ENCODE measurements at regions not wholly inside any gene's neighbourhood (a gene's known extent, or its start where the extent isn't known, plus 50 kb on each side); places are given as distances from the start of the nearest gene placed in this dataset.

GRCh38 chr14:101473795-101474562 is 87.3 kb upstream of the DIO3 start:
- TF ChIP-seq BHLHE40 (IDR thresholded peaks at IDR 0.05; ENCODE audit: low read depth, low read length), result no peak
- no peak for TF ChIP-seq RCOR1 (IDR thresholded peaks at IDR 0.05; ENCODE audit: insufficient replicate concordance, low read length)
- no peak for TF ChIP-seq ELK1 (IDR thresholded peaks at IDR 0.05; ENCODE audit: borderline replicate concordance, low read depth, low read length)
- TF ChIP-seq RFX5 (IDR thresholded peaks at IDR 0.05; ENCODE audit: low read depth, low read length), result no peak
- no peak for TF ChIP-seq CTCF (conservative IDR thresholded peaks at IDR 0.05; ENCODE audit: low read depth, low read length)
- no peak for TF ChIP-seq MAFK (IDR thresholded peaks at IDR 0.05; ENCODE audit: low read depth, low read length)
- no peak for TF ChIP-seq POLR2A (IDR thresholded peaks at IDR 0.05; ENCODE audit: low read depth, low read length)
- TF ChIP-seq RAD21 (IDR thresholded peaks at IDR 0.05; ENCODE audit: low read length), result no peak
- TF ChIP-seq SMC3 (IDR thresholded peaks at IDR 0.05; ENCODE audit: low read depth, low read length), result no peak
- TF ChIP-seq MXI1 (IDR thresholded peaks at IDR 0.05; ENCODE audit: borderline replicate concordance, low read depth, low read length), result no peak
- TF ChIP-seq USF2 (IDR thresholded peaks at IDR 0.05; ENCODE audit: low read depth, low read length), result no peak
- no peak for TF ChIP-seq FOS (IDR thresholded peaks at IDR 0.05; ENCODE audit: low read depth, low read length)
- TF ChIP-seq CEBPB (IDR thresholded peaks at IDR 0.05; ENCODE audit: low read depth, low read length), result no peak
- no peak for TF ChIP-seq NFE2L2 (IDR thresholded peaks at IDR 0.05; ENCODE audit: low read depth, low read length)
- TF ChIP-seq MAZ (IDR thresholded peaks at IDR 0.05; ENCODE audit: borderline replicate concordance, low read depth, low read length), result no peak
- no peak for TF ChIP-seq CHD1 (IDR thresholded peaks at IDR 0.05; ENCODE audit: low read depth, low read length)
- no TSS peak for BruUV-seq (replicated peaks)
- Histone ChIP-seq H3K56ac (ENCODE audit: extremely low read depth, insufficient read depth, low read length) (no peak overlapping the region), H3K27me3 (ENCODE audit: control insufficient read depth, insufficient read depth, low read length) (no peaks in the 10 kb centered on the region; the same call in 1 of the 2 replicates), H3K14ac (replicated peaks; ENCODE audit: low read depth, low read length) (no peak overlapping the region), H3K9me3 (ENCODE audit: control insufficient read depth, insufficient read depth, low read length) (no peaks in the 10 kb centered on the region), H2AK5ac (ENCODE audit: low read depth, low read length) (no peak overlapping the region), H3K18ac (ENCODE audit: low read depth, low read length) (no peak overlapping the region; the same call in 1 of the 2 replicates), H2BK15ac (ENCODE audit: low read depth, low read length) (no peak overlapping the region), H3K36me3 (ENCODE audit: control insufficient read depth, insufficient read depth, low read length) (no peaks in the 10 kb centered on the region), H4K91ac (ENCODE audit: insufficient read depth, low read depth, low read length) (no peak overlapping the region), H3K23ac (ENCODE audit: low read depth, low read length) (no peak overlapping the region), H3K4me3 (ENCODE audit: insufficient read depth, low read depth, low read length) (no peak overlapping the region), H4K20me1 (ENCODE audit: insufficient read depth, low read length) (no peaks in the 10 kb centered on the region), H4K8ac (ENCODE audit: low read depth in 2 of 2, low read length in 2 of 2) (no peak overlapping the region), H2AK9ac (replicated peaks; ENCODE audit: low read depth, low read length, poor library complexity) (no peak overlapping the region), H2AFZ (replicated peaks; ENCODE audit: low read length, poor library complexity) (no peak overlapping the region), H3K4me1 (ENCODE audit: control insufficient read depth, insufficient read depth, low read length) (peaks cover 12% of the 10 kb centered on the region; the same call in 1 of the 2 replicates), H4K5ac (ENCODE audit: low read depth, low read length) (no peak overlapping the region), H3K9ac (ENCODE audit: low read depth, low read length) (no peak overlapping the region), H3K4me2 (ENCODE audit: low read depth, low read length) (no peak overlapping the region), H2BK120ac (ENCODE audit: low read depth, low read length) (no peak overlapping the region), H2BK20ac (ENCODE audit: low read depth, low read length) (no peak overlapping the region), H3K79me1 (ENCODE audit: low read depth in 1 of 2, low read length in 2 of 2) (no peaks in the 10 kb centered on the region), H3K27ac (ENCODE audit: insufficient read depth, low read length) (no peak overlapping the region), H3K9me1 (ENCODE audit: insufficient read depth, low read length) (no peaks in the 10 kb centered on the region), H2BK5ac (ENCODE audit: low read depth, low read length, poor library complexity, severe bottlenecking) (no peak overlapping the region), H3K4ac (ENCODE audit: low read depth, low read length) (no peak overlapping the region)
- intact Hi-C loops (cut with micrococcal nuclease), result no loop called here
- 78% methylated on average over 8 of the region's 23 CpGs; no CpG with 5 or more reads in 1 of the 2 experiments for WGBS, 2 experiments (ENCODE audit: extremely low coverage in 2 of 2, insufficient read length in 1 of 2)
- ATAC-seq (ENCODE audit: low read depth) (no peak), DNase-seq (no peak)
- in situ Hi-C loops (cut with MboI; ENCODE audit: low sequenced_read_pairs), result no loop called here
- dilution Hi-C loops (cut with HindIII; ENCODE audit: low sequenced_read_pairs, unreplicated experiment), result no loop called here
- ChIA-PET POLR2A (ENCODE audit: unreplicated experiment) (no interaction called here), CTCF (no interaction called here)
